HL-60 (cell line): ENCODE measurements at regions not wholly inside any gene's neighbourhood (a gene's known extent, or its start where the extent isn't known, plus 50 kb on each side); places are given as distances from the start of the nearest gene placed in this dataset.
"Not testable (repeated sequence)": the region's sequence is repeated elsewhere in the genome, so short reads cannot be mapped to it uniquely, and the experiment has no call there.

Source experiments
- DNase-seq, 2 experiments: peaks; one replicate each; pipeline ENCODE4 v3.0.0-alpha.2; 2010 to 2020; ENCODE audit warnings: low read depth in 1 of 2, low spot score in 1 of 2
- H3K27ac ChIP-seq: fragments of 250-450 bp; sonication (Bioruptor Pico); replicated peaks from 2 replicates; pipeline ENCODE4 v1.5.1; 2020; ENCODE audit warnings: mild to moderate bottlenecking, moderate library complexity
- H3K27me3 ChIP-seq: fragments of 250-450 bp; sonication (Bioruptor Pico); 2 replicates; pipeline ENCODE4 v1.5.1; 2021; ENCODE audit warnings: mild to moderate bottlenecking, moderate library complexity; ENCODE audit not compliant: insufficient read depth, poor library complexity, severe bottlenecking
- H3K4me3 ChIP-seq: replicated peaks from 2 replicates; pipeline ENCODE4 v1.5.1; 2011; ENCODE audit warnings: mild to moderate bottlenecking, control low read depth, low read length; ENCODE audit not compliant: insufficient read depth
- CTCF ChIP-seq: IDR thresholded peaks from one replicate; pipeline ENCODE4 v1.5.1; 2011; ENCODE audit warnings: low read length, control low read depth, inconsistent platforms; ENCODE audit not compliant: insufficient read depth
- GABPA ChIP-seq: IDR thresholded peaks from 2 replicates; pipeline ENCODE4 v1.6.1; 2012; ENCODE audit warnings: low read depth
- POLR2AphosphoS5 ChIP-seq: IDR thresholded peaks from 2 replicates; pipeline ENCODE4 v1.6.1; 2012; ENCODE audit warnings: low read depth
- REST ChIP-seq: IDR thresholded peaks from 2 replicates; pipeline ENCODE4 v1.6.1; 2012; ENCODE audit warnings: low read depth; ENCODE audit not compliant: insufficient replicate concordance
- SPI1 ChIP-seq: IDR thresholded peaks from 2 replicates; pipeline ENCODE4 v1.6.1; 2012; ENCODE audit warnings: low read depth, mild to moderate bottlenecking, borderline replicate concordance

GRCh38 chr15:59779110-59779509 is 90.0 kb upstream of the BNIP2 start:
- H3K4me3 ChIP-seq = no peak overlapping the region
- TF ChIP-seq POLR2AphosphoS5 (no peak), CTCF (no peak), GABPA (no peak), REST (no peak)
- H3K27ac ChIP-seq = no peak overlapping the region
- H3K27me3 ChIP-seq = peaks cover 2% of the 10 kb centered on the region
- DNase-seq = no peak

GRCh38 chr15:59764775-59765174 is 75.7 kb upstream of the BNIP2 start:
- TF ChIP-seq SPI1 (no peak), REST (no peak), GABPA (no peak), POLR2AphosphoS5 (no peak), CTCF (no peak)
- Histone ChIP-seq H3K4me3 (no peak overlapping the region), H3K27ac (no peak overlapping the region), H3K27me3 (no peaks in the 10 kb centered on the region)
- no peak for DNase-seq

GRCh38 chr15:59762558-59762957 is 73.4 kb upstream of the BNIP2 start:
- no peak overlapping the region for H3K27ac ChIP-seq
- no peak for DNase-seq
- no peaks in the 10 kb centered on the region for H3K27me3 ChIP-seq
- TF ChIP-seq SPI1 = no peak
- TF ChIP-seq POLR2AphosphoS5 = no peak
- no peak for TF ChIP-seq GABPA
- TF ChIP-seq CTCF = no peak
- H3K4me3 ChIP-seq = no peak overlapping the region

GRCh38 chr15:59760256-59760655 is 71.1 kb upstream of the BNIP2 start:
- H3K27me3 ChIP-seq, DNase-seq, H3K4me3 ChIP-seq, H3K27ac ChIP-seq: not testable (repeated sequence)
